Osteoblast (primary cell): ENCODE measurements at regions not wholly inside any gene's neighbourhood (a gene's known extent, or its start where the extent isn't known, plus 50 kb on each side); places are given as distances from the start of the nearest gene placed in this dataset.

ENCODE experiments used
- DNase-seq: peaks from one replicate; pipeline ENCODE4 v3.0.0; 2011; ENCODE audit warnings: low spot score, mixed read lengths; ENCODE audit not compliant: insufficient read length; ENCODE audit errors: missing footprints
- H2AFZ ChIP-seq: 2 replicates; pipeline ENCODE4 v1.6.0; 2011; ENCODE audit warnings: mild to moderate bottlenecking, low read length
- H3K27ac ChIP-seq: 2 replicates; pipeline ENCODE4 v1.5.1; 2011; ENCODE audit warnings: mild to moderate bottlenecking, low read depth, low read length, moderate library complexity
- H3K27me3 ChIP-seq: 2 replicates; pipeline ENCODE4 v1.6.0; 2012; ENCODE audit warnings: mild to moderate bottlenecking, control low read depth, inconsistent platforms, low read length, moderate library complexity; ENCODE audit not compliant: insufficient read depth
- H3K36me3 ChIP-seq: 2 replicates; pipeline ENCODE4 v1.5.1; 2011; ENCODE audit warnings: mild to moderate bottlenecking, low read length, control low read depth, moderate library complexity; ENCODE audit not compliant: insufficient read depth
- H3K4me1 ChIP-seq: 2 replicates; pipeline ENCODE4 v1.5.1; 2011; ENCODE audit warnings: mild to moderate bottlenecking, low read length, control low read depth, moderate library complexity; ENCODE audit not compliant: insufficient read depth
- H3K4me2 ChIP-seq: 2 replicates; pipeline ENCODE4 v1.6.0; 2011; ENCODE audit warnings: mild to moderate bottlenecking, low read length; ENCODE audit not compliant: insufficient read depth
- H3K4me3 ChIP-seq: fragments of 200-600 bp; sonication (generic); 3 replicates; pipeline ENCODE4 v1.5.1; 2012; ENCODE audit warnings: mild to moderate bottlenecking, low read length, inconsistent platforms; ENCODE audit not compliant: insufficient read depth
- H3K79me2 ChIP-seq: 2 replicates; pipeline ENCODE4 v1.6.0; 2012; ENCODE audit warnings: mild to moderate bottlenecking, low read length, control low read depth, inconsistent platforms; ENCODE audit not compliant: insufficient read depth
- H3K9me3 ChIP-seq: 2 replicates; pipeline ENCODE4 v1.5.1; 2011; ENCODE audit warnings: low read depth, low read length, control low read depth
- H4K20me1 ChIP-seq: 2 replicates; pipeline ENCODE4 v1.6.0; 2012; ENCODE audit warnings: mild to moderate bottlenecking, low read length, control low read depth; ENCODE audit not compliant: insufficient read depth
- CTCF ChIP-seq: IDR thresholded peaks from 2 replicates; pipeline ENCODE4 v1.5.1; 2011; ENCODE audit warnings: mild to moderate bottlenecking, low read depth, low read length, moderate library complexity; ENCODE audit errors: extremely low read depth

DNA sequence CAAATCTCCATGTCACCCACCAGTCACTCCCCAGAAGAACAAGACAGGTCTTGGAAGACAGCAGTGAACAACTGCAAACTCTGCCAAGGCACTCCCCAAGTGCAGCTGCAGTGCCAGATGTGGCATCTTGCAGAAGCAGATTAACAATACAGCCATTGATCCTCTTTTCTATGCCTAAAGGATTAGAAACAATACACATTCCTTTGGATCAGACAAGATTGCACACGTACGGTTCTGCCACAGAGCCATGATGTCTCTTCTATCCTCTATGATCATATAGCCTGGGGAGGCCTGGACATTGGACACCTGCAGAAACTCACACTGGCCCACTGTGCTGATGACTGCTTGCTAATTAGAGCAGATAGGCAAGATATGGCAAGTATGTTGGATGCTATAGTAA lies 155.9 kb downstream of the MYLK4 start:
- Histone ChIP-seq H3K4me2 (no peak overlapping the region), H3K4me3 (no peak overlapping the region), H4K20me1 (no peaks in the 10 kb centered on the region), H3K36me3 (no peaks in the 10 kb centered on the region), H3K27me3 (no peaks in the 10 kb centered on the region), H3K27ac (no peak overlapping the region), H2AFZ (no peak overlapping the region), H3K9me3 (no peaks in the 10 kb centered on the region), H3K4me1 (no peaks in the 10 kb centered on the region), H3K79me2 (no peaks in the 10 kb centered on the region)
- no peak for TF ChIP-seq CTCF
- no peak for DNase-seq

GRCh38 chr6:2593167-2593566 lies 157.6 kb downstream of the MYLK4 start:
- Histone ChIP-seq H3K79me2 (no peaks in the 10 kb centered on the region), H3K36me3 (no peaks in the 10 kb centered on the region), H3K4me1 (no peaks in the 10 kb centered on the region), H3K9me3 (no peaks in the 10 kb centered on the region), H3K27ac (no peak overlapping the region), H2AFZ (no peak overlapping the region), H3K4me3 (no peak overlapping the region), H3K27me3 (no peaks in the 10 kb centered on the region), H3K4me2 (no peak overlapping the region), H4K20me1 (no peaks in the 10 kb centered on the region)
- TF ChIP-seq CTCF, result no peak
- DNase-seq, result no peak

- Histone ChIP-seq H4K20me1 (no peaks in the 10 kb centered on the region), H3K9me3 (no peaks in the 10 kb centered on the region), H3K27ac (no peak overlapping the region), H3K4me3 (no peak overlapping the region), H2AFZ (no peak overlapping the region), H3K36me3 (no peaks in the 10 kb centered on the region), H3K27me3 (no peaks in the 10 kb centered on the region), H3K4me1 (no peaks in the 10 kb centered on the region), H3K79me2 (no peaks in the 10 kb centered on the region), H3K4me2 (no peak overlapping the region)
- TF ChIP-seq CTCF, result no peak
- DNase-seq, result peak; percentile 34
These were observed 161.5 kb downstream of the MYLK4 start for GRCh38 chr6:2589171-2589661.

GRCh38 chr6:2583459-2583858 lies 167.3 kb downstream of the MYLK4 start:
- H3K27ac ChIP-seq, result no peak overlapping the region
- peaks cover 14% of the 10 kb centered on the region for H3K4me1 ChIP-seq
- no peaks in the 10 kb centered on the region for H3K9me3 ChIP-seq
- no peak for DNase-seq
- no peaks in the 10 kb centered on the region for H3K27me3 ChIP-seq
- no peaks in the 10 kb centered on the region for H4K20me1 ChIP-seq
- H3K4me2 ChIP-seq, result no peak overlapping the region
- no peak for TF ChIP-seq CTCF
- H3K79me2 ChIP-seq, result no peaks in the 10 kb centered on the region
- H2AFZ ChIP-seq, result no peak overlapping the region
- H3K36me3 ChIP-seq, result no peaks in the 10 kb centered on the region
- H3K4me3 ChIP-seq, result no peak overlapping the region
